ENCODE measurements at regions not wholly inside any gene's neighbourhood (a gene's known extent, or its start where the extent isn't known, plus 50 kb on each side); places are given as distances from the start of the nearest gene placed in this dataset.

- TF ChIP-seq CTCF (conservative IDR thresholded peaks at IDR 0.05) (no peak), ZFX (IDR thresholded peaks at IDR 0.05) (no peak)
These were observed 113.6 kb upstream of the SOX6 start for GRCh38 chr11:16469968-16470367.
